ENCODE measurements at regions not wholly inside any gene's neighbourhood (a gene's known extent, or its start where the extent isn't known, plus 50 kb on each side); places are given as distances from the start of the nearest gene placed in this dataset.

DNA sequence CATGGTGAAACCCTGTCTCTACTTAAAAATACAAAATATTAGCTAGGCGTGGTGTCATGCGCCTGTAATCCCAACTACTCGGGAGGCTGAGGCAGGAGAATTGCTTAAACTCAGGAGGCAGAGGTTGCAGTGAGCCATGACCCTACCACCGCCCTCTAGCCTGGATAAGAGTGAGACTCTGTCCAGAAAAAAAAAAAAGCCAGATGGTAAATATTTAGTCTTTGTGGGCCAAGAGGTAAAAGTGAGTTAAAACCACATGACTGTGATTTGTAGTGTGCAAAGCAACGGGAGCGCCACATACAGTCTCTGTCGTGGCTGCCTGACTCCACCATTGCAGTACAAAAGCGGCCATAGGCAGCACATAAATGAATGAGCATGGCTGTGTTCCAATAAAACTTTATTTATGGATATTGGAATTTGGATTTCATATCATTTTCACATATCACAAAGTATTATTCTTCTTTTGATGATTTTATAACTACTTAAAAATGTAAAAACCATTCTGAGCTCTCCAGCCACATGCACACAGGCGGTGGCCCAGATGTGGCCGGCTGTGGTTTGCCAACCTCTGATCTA is 51.8 kb upstream of the CASZ1 start:
- intact Hi-C loops (cut with micrococcal nuclease) = no loop called here

- intact Hi-C loops (cut with micrococcal nuclease) = no loop called here
These were observed 53.6 kb upstream of the CASZ1 start for GRCh38 chr1:10850026-10850425.

DNA sequence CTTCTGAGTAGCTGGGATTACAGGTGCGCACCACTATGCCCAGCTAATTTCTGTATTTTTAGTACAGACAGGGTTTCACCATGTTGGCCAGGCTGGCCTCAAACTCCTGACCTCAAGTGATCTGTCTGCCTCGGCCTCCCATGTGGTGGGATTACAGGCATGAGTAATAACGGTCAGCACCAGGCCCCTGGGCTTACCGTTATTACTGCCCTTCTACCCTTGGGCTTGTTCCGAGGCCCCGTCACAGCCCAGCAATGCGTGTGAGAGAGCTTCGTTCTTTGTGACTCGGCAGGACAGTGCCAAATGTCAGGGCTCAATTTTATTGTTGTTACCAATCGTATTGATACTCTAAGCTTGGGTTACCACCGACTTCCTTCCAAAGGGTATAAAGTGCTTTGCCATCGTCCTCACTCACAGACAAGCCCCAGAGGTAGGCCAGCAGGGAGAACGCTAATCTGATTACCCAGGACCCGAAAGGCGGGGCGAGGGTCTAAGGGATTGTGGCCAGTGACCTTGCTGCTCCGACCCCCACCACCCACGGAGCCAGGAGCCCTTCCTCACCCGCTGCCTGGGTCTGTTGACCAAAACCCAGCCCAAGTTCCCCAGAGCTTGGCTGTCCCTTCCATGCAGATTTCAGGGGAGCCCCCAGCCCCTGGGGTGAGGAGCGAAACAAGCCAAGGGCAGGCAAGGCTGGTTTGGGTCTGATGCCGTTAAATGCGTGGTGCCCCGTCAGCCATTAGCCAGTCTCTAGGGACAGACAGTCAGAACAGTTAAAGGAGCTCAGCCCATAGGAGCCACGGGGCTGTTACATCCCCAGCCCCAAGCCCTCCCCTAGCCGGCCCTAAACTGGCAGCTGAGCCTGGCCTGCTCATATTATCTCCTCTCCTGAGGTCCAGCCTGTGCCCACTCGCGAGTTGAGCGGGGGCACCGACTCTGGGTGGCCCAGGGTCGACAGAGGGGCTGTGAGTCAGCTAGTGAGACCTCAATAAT is 54.9 kb upstream of the CASZ1 start:
- intact Hi-C loops (cut with micrococcal nuclease) = no loop called here

DNA sequence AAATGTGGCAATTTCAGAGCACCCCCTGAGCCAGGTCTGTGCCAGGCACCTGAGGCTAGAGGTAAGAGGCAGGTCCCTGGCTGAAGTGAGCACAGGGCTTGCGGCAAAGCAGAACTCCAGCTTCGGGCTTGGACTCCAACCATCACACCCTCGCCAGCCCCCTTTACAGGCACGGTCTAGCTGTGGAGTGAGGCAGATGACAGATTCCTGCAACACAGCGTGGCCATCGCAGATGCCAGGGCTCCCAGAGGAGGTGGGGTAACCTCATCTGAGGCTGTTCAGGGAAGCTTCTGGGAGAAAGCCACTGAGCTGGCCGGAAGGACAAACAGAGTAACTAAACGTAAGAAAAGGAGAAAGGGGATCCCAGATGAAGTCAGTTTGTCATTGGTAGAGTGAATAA is 55.6 kb upstream of the CASZ1 start:
- intact Hi-C loops (cut with micrococcal nuclease) = no loop called here

DNA sequence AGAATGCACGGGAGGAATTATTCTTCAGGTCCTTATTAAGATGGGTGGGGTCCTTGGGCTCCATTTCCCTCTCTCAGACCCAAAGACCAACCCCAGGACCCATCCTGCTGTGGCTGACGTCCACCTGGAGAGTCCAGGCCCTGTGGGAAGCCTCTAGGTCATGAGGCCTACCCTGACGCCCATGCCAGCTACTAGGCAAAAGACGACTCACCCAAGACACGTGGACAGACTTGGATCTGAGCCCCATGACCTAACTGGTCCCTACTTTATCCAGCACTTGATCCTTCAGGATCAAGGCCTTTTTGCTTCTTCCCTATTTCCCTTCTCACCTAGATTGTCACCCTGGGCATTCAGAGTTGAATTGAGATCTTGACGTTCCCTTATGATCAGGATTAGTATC is 56.0 kb upstream of the CASZ1 start:
- intact Hi-C loops (cut with micrococcal nuclease) = no loop called here

DNA sequence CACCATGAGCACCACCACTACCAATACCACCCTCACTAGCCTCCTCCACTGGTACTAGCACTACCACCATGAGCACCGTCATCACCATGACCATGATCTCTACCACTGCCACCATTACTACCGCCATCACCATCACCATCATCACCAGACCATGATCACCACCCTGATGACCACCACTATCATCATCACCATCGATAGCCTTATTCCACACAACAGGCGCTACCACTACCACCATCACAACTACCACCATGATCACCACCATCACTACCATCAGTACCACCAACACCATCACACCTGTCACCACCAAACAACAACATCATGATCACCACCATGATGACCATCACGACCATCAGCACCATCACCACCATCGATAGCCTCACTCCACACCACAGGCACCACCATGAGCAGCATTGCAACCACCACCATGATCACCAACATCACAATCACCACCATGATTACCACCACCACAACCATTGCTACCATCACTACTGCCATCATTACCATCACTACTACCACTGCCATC is 56.6 kb upstream of the CASZ1 start:
- intact Hi-C loops (cut with micrococcal nuclease) = no loop called here

GRCh38 chr1:10853701-10854100 is 57.3 kb upstream of the CASZ1 start:
- intact Hi-C loops (cut with micrococcal nuclease) = no loop called here

DNA sequence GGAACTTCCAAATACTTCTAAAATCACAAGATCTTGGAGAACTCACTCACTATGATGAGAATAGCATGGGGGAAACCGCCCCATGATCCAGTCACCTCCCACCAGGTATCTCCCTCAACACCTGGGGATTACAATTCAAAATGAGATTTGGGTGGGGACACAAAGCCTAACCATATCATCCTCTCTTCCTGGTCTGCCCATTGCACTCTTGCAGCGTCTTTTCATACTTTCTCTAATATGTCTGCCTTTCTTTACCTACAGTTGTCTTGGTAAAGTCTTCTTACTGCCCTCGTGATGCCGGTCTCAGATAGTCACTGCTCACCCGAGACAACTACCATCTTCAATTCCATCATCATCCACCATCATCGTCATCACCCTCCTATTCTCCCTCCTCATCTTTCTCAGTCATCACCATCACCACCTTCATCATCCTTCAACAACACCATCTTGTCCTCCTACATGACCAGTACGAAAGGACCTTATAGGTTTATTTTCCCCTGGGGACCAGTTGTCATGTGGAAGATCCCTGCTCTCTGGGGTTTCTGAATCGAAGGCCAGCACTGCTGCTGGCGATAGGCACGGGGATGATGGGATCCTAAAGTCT is 58.5 kb upstream of the CASZ1 start:
- intact Hi-C loops (cut with micrococcal nuclease) = no loop called here

- intact Hi-C loops (cut with micrococcal nuclease) = no loop called here
These were observed 59.8 kb upstream of the CASZ1 start for GRCh38 chr1:10856176-10856683.

GRCh38 chr1:10856863-10857598 is 60.6 kb upstream of the CASZ1 start:
- intact Hi-C loops (cut with micrococcal nuclease) = no loop called here

DNA sequence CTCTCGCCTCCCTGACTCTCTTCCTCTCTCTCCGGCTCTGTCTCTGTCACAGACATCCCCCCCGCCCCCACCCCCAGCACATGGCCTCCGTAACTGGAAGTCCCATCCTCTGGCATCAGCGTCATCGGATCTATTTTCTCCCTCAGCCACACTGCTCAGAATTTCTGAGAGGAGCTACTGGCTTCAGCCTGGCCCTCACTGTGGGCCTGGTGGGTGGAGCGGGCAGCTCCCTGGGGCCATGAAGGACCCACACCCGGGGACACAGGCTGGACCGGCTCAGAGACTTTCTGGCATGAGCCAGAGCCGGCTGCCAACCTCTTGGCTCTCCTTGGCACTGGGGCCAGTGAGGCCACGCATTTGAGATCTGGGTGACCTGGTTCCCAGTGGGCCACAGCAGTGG is 61.2 kb upstream of the CASZ1 start:
- intact Hi-C loops (cut with micrococcal nuclease) = no loop called here

DNA sequence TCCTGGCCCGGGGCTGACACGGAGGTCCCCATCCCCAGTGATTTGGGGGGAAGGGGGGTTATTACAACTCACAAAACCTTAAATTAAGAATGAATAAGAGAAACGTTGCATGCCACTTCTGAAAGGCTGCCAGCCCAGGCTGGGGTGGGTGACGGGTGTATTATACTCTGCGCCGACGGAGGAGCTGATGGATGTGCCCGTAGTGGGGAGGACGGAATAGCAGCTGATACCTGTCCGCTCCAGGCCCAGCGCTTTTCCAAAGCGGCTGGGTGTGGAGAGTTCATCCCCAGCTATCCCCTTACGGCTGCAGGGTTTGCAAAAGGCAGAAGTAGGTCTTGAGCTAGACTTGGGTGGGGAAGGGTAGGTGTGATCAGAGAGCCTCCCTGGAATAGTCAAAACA is 63.8 kb upstream of the CASZ1 start:
- intact Hi-C loops (cut with micrococcal nuclease) = no loop called here

DNA sequence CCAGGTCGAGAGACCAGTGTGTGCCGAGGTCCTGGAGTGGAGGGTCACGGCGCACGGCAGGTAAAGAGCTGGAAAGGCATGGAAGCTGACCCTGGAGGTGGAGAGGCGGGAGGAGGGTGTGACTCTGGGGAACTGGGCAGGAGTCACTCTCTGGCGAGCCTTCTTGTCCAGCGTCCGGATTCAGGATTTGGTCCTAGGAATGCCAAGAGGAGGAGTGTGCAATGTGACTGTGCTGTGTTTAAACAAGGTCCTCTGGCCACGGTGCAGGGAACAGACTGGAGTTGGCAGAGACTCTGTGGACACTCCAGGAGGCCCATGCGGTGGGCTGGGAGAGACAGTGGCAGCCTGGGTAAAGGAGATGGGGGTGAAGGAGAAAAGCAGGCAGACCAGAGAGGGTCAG is 64.2 kb upstream of the CASZ1 start:
- intact Hi-C loops (cut with micrococcal nuclease) = no loop called here

- intact Hi-C loops (cut with micrococcal nuclease) = no loop called here
These were observed 65.4 kb upstream of the CASZ1 start for GRCh38 chr1:10861822-10862221.

GRCh38 chr1:10862743-10863335 is 66.4 kb upstream of the CASZ1 start:
- intact Hi-C loops (cut with micrococcal nuclease) = no loop called here

- intact Hi-C loops (cut with micrococcal nuclease) = no loop called here
These were observed 67.4 kb upstream of the CASZ1 start for GRCh38 chr1:10863886-10864285.

- intact Hi-C loops (cut with micrococcal nuclease) = no loop called here
These were observed 68.3 kb upstream of the CASZ1 start for GRCh38 chr1:10864776-10865175.

GRCh38 chr1:10865518-10866320 is 69.3 kb upstream of the CASZ1 start:
- intact Hi-C loops (cut with micrococcal nuclease) = loop anchor here (1.0 to 2.0 kb wide), 2 partner anchors 75 to 358 kb away; no protein-coding TSS in a partner anchor

GRCh38 chr1:10866321-10867093 is 70.1 kb upstream of the CASZ1 start:
- intact Hi-C loops (cut with micrococcal nuclease) = loop anchor here (1.0 to 2.0 kb wide), 5 partner anchors 74 to 371 kb away; no protein-coding TSS in a partner anchor
